BLaER1 (cell line): ENCODE measurements at regions not wholly inside any gene's neighbourhood (a gene's known extent, or its start where the extent isn't known, plus 50 kb on each side); places are given as distances from the start of the nearest gene placed in this dataset.

Experiments used
- H3K27ac ChIP-seq: shearing (Covaris generic); formaldehyde crosslinking; 2 replicates; pipeline ENCODE4 v1.8.1; 2022
- H3K27me3 ChIP-seq: shearing (Covaris generic); formaldehyde crosslinking; 2 replicates; pipeline ENCODE4 v1.8.1; 2022
- H3K36me3 ChIP-seq: shearing (Covaris generic); formaldehyde crosslinking; 2 replicates; pipeline ENCODE4 v1.8.1; 2022
- H3K4me1 ChIP-seq: shearing (Covaris generic); formaldehyde crosslinking; 2 replicates; pipeline ENCODE4 v1.8.1; 2022
- H3K4me2 ChIP-seq: shearing (Covaris generic); formaldehyde crosslinking; 2 replicates; pipeline ENCODE4 v1.8.1; 2022
- H3K4me3 ChIP-seq: shearing (Covaris generic); formaldehyde crosslinking; 2 replicates; pipeline ENCODE4 v1.8.1; 2022
- H3K9ac ChIP-seq: shearing (Covaris generic); formaldehyde crosslinking; 2 replicates; pipeline ENCODE4 v1.8.1; 2022
- H3K9me3 ChIP-seq: shearing (Covaris generic); formaldehyde crosslinking; 2 replicates; pipeline ENCODE4 v1.8.1; 2022
- H4K20me1 ChIP-seq: shearing (Covaris generic); formaldehyde crosslinking; 2 replicates; pipeline ENCODE4 v1.8.1; 2022
- Cebpa-rat ChIP-seq: shearing (Covaris generic); IDR thresholded peaks from 2 replicates; pipeline ENCODE4 v1.8.1; 2022

- Histone ChIP-seq H3K4me1 (peaks cover 12% of the 10 kb centered on the region), H3K27me3 (no peaks in the 10 kb centered on the region), H3K36me3 (no peaks in the 10 kb centered on the region), H3K27ac (no peak overlapping the region), H3K9me3 (no peaks in the 10 kb centered on the region), H3K4me3 (no peak overlapping the region), H3K9ac (no peak overlapping the region), H4K20me1 (no peaks in the 10 kb centered on the region), H3K4me2 (no peak overlapping the region)
- no peak for TF ChIP-seq Cebpa-rat
Measured at GRCh38 chr2:147485210-147485851, 359.5 kb upstream of the ACVR2A start.

GRCh38 chr2:147483911-147484310 lies 360.9 kb upstream of the ACVR2A start:
- peaks cover 9% of the 10 kb centered on the region for H3K4me1 ChIP-seq
- no peaks in the 10 kb centered on the region for H4K20me1 ChIP-seq
- H3K36me3 ChIP-seq, result no peaks in the 10 kb centered on the region
- H3K4me2 ChIP-seq, result no peak overlapping the region
- H3K27ac ChIP-seq, result no peak overlapping the region
- TF ChIP-seq Cebpa-rat, result no peak
- H3K4me3 ChIP-seq, result no peak overlapping the region
- H3K9me3 ChIP-seq, result no peaks in the 10 kb centered on the region
- H3K9ac ChIP-seq, result no peak overlapping the region
- no peaks in the 10 kb centered on the region for H3K27me3 ChIP-seq

GRCh38 chr2:147482916-147483669 lies 361.7 kb upstream of the ACVR2A start:
- Histone ChIP-seq H4K20me1 (no peaks in the 10 kb centered on the region), H3K4me3 (no peak overlapping the region), H3K27me3 (no peaks in the 10 kb centered on the region), H3K27ac (no peak overlapping the region), H3K9me3 (no peaks in the 10 kb centered on the region), H3K36me3 (no peaks in the 10 kb centered on the region), H3K9ac (no peak overlapping the region), H3K4me1 (peaks cover 9% of the 10 kb centered on the region), H3K4me2 (no peak overlapping the region)
- TF ChIP-seq Cebpa-rat, result no peak

GRCh38 chr2:147482111-147482895 lies 362.5 kb upstream of the ACVR2A start:
- Histone ChIP-seq H3K36me3 (no peaks in the 10 kb centered on the region), H3K4me2 (no peak overlapping the region), H3K4me1 (peaks cover 9% of the 10 kb centered on the region), H4K20me1 (no peaks in the 10 kb centered on the region), H3K4me3 (no peak overlapping the region), H3K27me3 (no peaks in the 10 kb centered on the region), H3K27ac (no peak overlapping the region), H3K9me3 (no peaks in the 10 kb centered on the region), H3K9ac (no peak overlapping the region)
- TF ChIP-seq Cebpa-rat, result no peak

GRCh38 chr2:147479358-147479757 lies 365.5 kb upstream of the ACVR2A start:
- no peaks in the 10 kb centered on the region for H3K27me3 ChIP-seq
- peaks cover 9% of the 10 kb centered on the region for H3K4me1 ChIP-seq
- H4K20me1 ChIP-seq, result no peaks in the 10 kb centered on the region
- no peak overlapping the region for H3K27ac ChIP-seq
- H3K4me3 ChIP-seq, result no peak overlapping the region
- H3K9me3 ChIP-seq, result no peaks in the 10 kb centered on the region
- no peak overlapping the region for H3K4me2 ChIP-seq
- H3K36me3 ChIP-seq, result no peaks in the 10 kb centered on the region
- H3K9ac ChIP-seq, result no peak overlapping the region
- TF ChIP-seq Cebpa-rat, result no peak

GRCh38 chr2:147473075-147473474 lies 371.8 kb upstream of the ACVR2A start:
- TF ChIP-seq Cebpa-rat, result no peak
- Histone ChIP-seq H3K4me1 (no peaks in the 10 kb centered on the region), H3K36me3 (no peaks in the 10 kb centered on the region), H4K20me1 (no peaks in the 10 kb centered on the region), H3K27ac (no peak overlapping the region), H3K9me3 (no peaks in the 10 kb centered on the region), H3K4me3 (no peak overlapping the region), H3K4me2 (no peak overlapping the region), H3K27me3 (no peaks in the 10 kb centered on the region), H3K9ac (no peak overlapping the region)

- H4K20me1 ChIP-seq, result no peaks in the 10 kb centered on the region
- no peak overlapping the region for H3K4me2 ChIP-seq
- TF ChIP-seq Cebpa-rat, result no peak
Measured at GRCh38 chr2:147471126-147471525, 373.7 kb upstream of the ACVR2A start.

GRCh38 chr2:147469471-147469870 lies 375.4 kb upstream of the ACVR2A start:
- H3K4me1 ChIP-seq, result no peaks in the 10 kb centered on the region
- H3K4me2 ChIP-seq, result no peak overlapping the region
- H3K9ac ChIP-seq, result no peak overlapping the region
- H4K20me1 ChIP-seq, result no peaks in the 10 kb centered on the region
- no peaks in the 10 kb centered on the region for H3K27me3 ChIP-seq
- no peaks in the 10 kb centered on the region for H3K9me3 ChIP-seq
- no peaks in the 10 kb centered on the region for H3K36me3 ChIP-seq
- no peak overlapping the region for H3K27ac ChIP-seq
- H3K4me3 ChIP-seq, result no peak overlapping the region
- no peak for TF ChIP-seq Cebpa-rat

More at GRCh38 chr2:147471126-147471525, 373.7 kb upstream of the ACVR2A start:
- H3K36me3 ChIP-seq, result no peaks in the 10 kb centered on the region
- no peaks in the 10 kb centered on the region for H3K27me3 ChIP-seq
- H3K4me1 ChIP-seq, result no peaks in the 10 kb centered on the region
- H3K27ac ChIP-seq, result no peak overlapping the region
- H3K9me3 ChIP-seq, result no peaks in the 10 kb centered on the region
- H3K9ac ChIP-seq, result no peak overlapping the region
- H3K4me3 ChIP-seq, result no peak overlapping the region

- Histone ChIP-seq H3K4me2 (no peak overlapping the region), H3K9ac (no peak overlapping the region), H3K36me3 (no peaks in the 10 kb centered on the region), H3K27ac (no peak overlapping the region), H3K9me3 (no peaks in the 10 kb centered on the region), H3K4me3 (no peak overlapping the region), H4K20me1 (no peaks in the 10 kb centered on the region), H3K27me3 (no peaks in the 10 kb centered on the region), H3K4me1 (no peaks in the 10 kb centered on the region)
- no peak for TF ChIP-seq Cebpa-rat
Measured at GRCh38 chr2:147468963-147469362, 375.9 kb upstream of the ACVR2A start.

- Histone ChIP-seq H3K4me3 (no peak overlapping the region), H3K27ac (no peak overlapping the region), H3K9me3 (no peaks in the 10 kb centered on the region), H4K20me1 (no peaks in the 10 kb centered on the region), H3K27me3 (no peaks in the 10 kb centered on the region), H3K9ac (no peak overlapping the region), H3K36me3 (no peaks in the 10 kb centered on the region), H3K4me1 (no peaks in the 10 kb centered on the region), H3K4me2 (no peak overlapping the region)
- TF ChIP-seq Cebpa-rat, result no peak
Measured at GRCh38 chr2:147468349-147468748, 376.5 kb upstream of the ACVR2A start.
